Endothelial cell (in vitro differentiated cells): ENCODE measurements at regions not wholly inside any gene's neighbourhood (a gene's known extent, or its start where the extent isn't known, plus 50 kb on each side); places are given as distances from the start of the nearest gene placed in this dataset.

Experiments
- DNase-seq: peaks from one replicate; pipeline ENCODE4 v3.0.0; 2021; ENCODE audit warnings: low spot score
- H3K27ac Mint-ChIP-seq: one replicate; pipeline ENCODE4 v1.8.0; 2021; ENCODE audit warnings: mixed read lengths, inconsistent platforms; ENCODE audit not compliant: unreplicated experiment
- H3K27me3 Mint-ChIP-seq: one replicate; pipeline ENCODE4 v1.8.0; 2021; ENCODE audit warnings: mild to moderate bottlenecking, moderate library complexity, mixed read lengths, inconsistent platforms; ENCODE audit not compliant: unreplicated experiment
- H3K36me3 Mint-ChIP-seq: one replicate; pipeline ENCODE4 v1.8.0; 2021; ENCODE audit warnings: mild to moderate bottlenecking, low read depth, mixed read lengths, inconsistent platforms; ENCODE audit not compliant: unreplicated experiment
- H3K4me1 Mint-ChIP-seq: one replicate; pipeline ENCODE4 v1.8.0; 2021; ENCODE audit warnings: mild to moderate bottlenecking, mixed read lengths, inconsistent platforms; ENCODE audit not compliant: unreplicated experiment
- H3K4me3 Mint-ChIP-seq: one replicate; pipeline ENCODE4 v1.8.0; 2021; ENCODE audit warnings: mild to moderate bottlenecking, mixed read lengths, inconsistent platforms; ENCODE audit not compliant: unreplicated experiment
- H3K9me3 Mint-ChIP-seq: one replicate; pipeline ENCODE4 v1.8.0; 2021; ENCODE audit warnings: mixed read lengths, inconsistent platforms; ENCODE audit not compliant: unreplicated experiment
- TF ChIP-seq, protein P1 (sequence below): fragments of 200-600 bp; sonication (generic); IDR thresholded peaks from one replicate; pipeline ENCODE4 v1.5.0; 2021; ENCODE audit warnings: antibody characterized with exemption; ENCODE audit not compliant: unreplicated experiment

DNA sequence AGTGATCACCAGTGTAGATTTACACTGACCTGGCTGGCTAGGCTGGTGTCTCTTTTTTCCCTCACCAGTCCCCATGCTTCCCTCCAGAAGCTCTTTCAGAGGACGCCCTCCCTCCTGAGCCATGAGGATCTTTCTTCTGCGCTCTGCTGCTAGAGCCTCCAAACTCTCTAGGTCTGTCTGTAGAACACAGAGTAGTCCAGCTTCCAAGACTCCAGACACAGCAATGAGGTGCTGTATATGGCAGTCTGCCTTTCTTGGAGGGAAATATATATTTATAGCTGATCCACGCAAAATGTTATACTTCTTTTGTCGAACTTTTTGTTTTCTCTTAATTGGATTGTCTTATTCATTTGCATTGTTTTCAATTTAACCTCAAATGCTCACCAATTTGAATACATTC lies 1121.8 kb downstream of the ROBO2 start:
- no peak overlapping the region for H3K27ac Mint-ChIP-seq
- no peaks in the 10 kb centered on the region for H3K9me3 Mint-ChIP-seq
- H3K4me3 Mint-ChIP-seq = no peak overlapping the region
- H3K27me3 Mint-ChIP-seq = no peaks in the 10 kb centered on the region
- DNase-seq = no peak
- no peaks in the 10 kb centered on the region for H3K36me3 Mint-ChIP-seq
- TF ChIP-seq, protein P1, sequence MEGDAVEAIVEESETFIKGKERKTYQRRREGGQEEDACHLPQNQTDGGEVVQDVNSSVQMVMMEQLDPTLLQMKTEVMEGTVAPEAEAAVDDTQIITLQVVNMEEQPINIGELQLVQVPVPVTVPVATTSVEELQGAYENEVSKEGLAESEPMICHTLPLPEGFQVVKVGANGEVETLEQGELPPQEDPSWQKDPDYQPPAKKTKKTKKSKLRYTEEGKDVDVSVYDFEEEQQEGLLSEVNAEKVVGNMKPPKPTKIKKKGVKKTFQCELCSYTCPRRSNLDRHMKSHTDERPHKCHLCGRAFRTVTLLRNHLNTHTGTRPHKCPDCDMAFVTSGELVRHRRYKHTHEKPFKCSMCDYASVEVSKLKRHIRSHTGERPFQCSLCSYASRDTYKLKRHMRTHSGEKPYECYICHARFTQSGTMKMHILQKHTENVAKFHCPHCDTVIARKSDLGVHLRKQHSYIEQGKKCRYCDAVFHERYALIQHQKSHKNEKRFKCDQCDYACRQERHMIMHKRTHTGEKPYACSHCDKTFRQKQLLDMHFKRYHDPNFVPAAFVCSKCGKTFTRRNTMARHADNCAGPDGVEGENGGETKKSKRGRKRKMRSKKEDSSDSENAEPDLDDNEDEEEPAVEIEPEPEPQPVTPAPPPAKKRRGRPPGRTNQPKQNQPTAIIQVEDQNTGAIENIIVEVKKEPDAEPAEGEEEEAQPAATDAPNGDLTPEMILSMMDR = no peak
- no peaks in the 10 kb centered on the region for H3K4me1 Mint-ChIP-seq

DNA sequence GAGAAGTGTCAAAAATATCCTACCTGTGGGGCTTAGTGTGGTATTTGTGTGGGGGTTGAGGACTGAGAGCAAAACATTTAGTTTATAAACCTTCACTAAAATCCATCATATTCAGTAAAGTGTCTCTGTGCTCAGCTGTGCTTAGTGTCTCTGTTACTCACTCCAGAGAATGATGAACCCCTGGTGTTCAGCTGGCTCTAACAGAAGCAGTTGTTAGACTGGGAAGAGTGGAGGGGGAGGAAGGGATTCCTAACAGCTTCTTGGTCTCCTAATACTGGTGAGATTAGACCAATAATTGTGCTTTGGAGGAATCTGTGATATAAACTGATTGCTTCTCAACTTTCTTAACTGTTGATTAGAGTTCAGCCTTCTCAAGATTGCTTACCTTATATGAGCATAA lies 1123.5 kb downstream of the ROBO2 start:
- DNase-seq = no peak
- Mint-ChIP-seq H3K27me3 (no peaks in the 10 kb centered on the region), H3K9me3 (no peaks in the 10 kb centered on the region), H3K4me1 (no peaks in the 10 kb centered on the region), H3K4me3 (no peak overlapping the region), H3K27ac (no peak overlapping the region), H3K36me3 (no peaks in the 10 kb centered on the region)
- TF ChIP-seq, protein P1 = no peak

DNA sequence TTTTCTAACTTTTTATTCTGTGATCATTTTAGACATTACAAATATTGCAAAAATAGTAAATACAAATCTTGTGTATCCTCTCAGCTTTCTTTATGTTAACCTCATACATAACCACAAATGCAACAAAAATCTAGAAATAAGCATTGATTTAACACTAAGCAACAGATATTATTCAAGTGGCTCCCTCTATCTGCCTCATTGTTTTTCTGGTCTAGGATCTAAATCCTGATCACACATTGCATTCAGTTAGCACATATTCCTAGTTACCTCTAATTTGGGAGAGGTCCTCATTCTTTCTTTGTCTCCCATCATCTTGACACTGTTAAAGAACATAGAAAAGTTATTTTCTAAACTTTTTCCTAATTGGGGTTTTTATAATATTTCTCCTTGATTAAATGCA lies 1126.0 kb downstream of the ROBO2 start:
- H3K9me3 Mint-ChIP-seq = no peaks in the 10 kb centered on the region
- no peak overlapping the region for H3K27ac Mint-ChIP-seq
- no peak for DNase-seq
- H3K4me3 Mint-ChIP-seq = no peak overlapping the region
- H3K36me3 Mint-ChIP-seq = no peaks in the 10 kb centered on the region
- H3K4me1 Mint-ChIP-seq = no peaks in the 10 kb centered on the region
- H3K27me3 Mint-ChIP-seq = no peaks in the 10 kb centered on the region
- TF ChIP-seq, protein P1 = no peak

DNA sequence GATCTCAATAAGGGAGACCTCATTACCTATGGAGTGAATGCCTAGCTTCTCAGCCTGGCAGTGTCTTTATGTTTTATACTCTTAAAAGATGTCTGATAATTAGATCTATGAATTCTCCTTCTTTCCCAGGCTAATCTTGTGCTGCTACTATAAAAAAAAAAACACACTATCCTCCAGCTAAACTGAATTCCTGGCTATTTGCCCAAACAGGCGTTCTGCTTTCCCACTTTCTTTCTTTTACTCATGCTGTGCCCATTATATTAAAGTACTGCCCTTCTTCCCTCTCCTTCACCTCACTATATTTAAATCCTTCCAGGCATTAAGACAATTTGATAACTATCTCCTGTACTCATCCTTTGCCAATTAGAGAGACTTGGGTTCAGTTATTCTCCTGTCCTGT lies 1134.9 kb downstream of the ROBO2 start:
- Mint-ChIP-seq H3K9me3 (no peaks in the 10 kb centered on the region), H3K36me3 (no peaks in the 10 kb centered on the region), H3K4me1 (no peaks in the 10 kb centered on the region), H3K27me3 (no peaks in the 10 kb centered on the region), H3K4me3 (no peak overlapping the region), H3K27ac (no peak overlapping the region)
- DNase-seq = no peak
- TF ChIP-seq, protein P1 = no peak

DNA sequence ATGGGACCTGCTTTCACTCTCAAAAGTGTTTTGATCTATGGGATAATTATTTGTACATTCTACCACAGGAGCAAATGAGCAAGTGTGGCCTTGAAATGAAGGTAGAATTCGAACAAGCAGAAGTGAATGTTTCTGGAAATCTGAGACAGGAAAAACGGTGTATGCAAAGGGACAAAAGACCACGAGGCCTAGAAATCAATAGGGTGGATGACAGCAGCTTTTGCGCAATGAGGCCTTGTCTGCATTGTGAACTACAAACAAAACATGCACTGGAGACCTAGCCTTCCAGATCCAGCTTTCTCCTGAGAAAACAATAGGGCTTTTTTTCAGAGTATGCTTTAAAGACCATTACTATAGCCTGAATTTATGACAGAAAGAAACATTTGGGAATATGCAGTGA lies 1137.0 kb downstream of the ROBO2 start:
- Mint-ChIP-seq H3K9me3 (no peaks in the 10 kb centered on the region), H3K4me1 (no peaks in the 10 kb centered on the region), H3K4me3 (no peak overlapping the region)

More for the DNA sequence above, 1137.0 kb downstream of the ROBO2 start:
- DNase-seq = no peak
- TF ChIP-seq, protein P1 = no peak
- Mint-ChIP-seq H3K27ac (no peak overlapping the region), H3K27me3 (no peaks in the 10 kb centered on the region), H3K36me3 (no peaks in the 10 kb centered on the region)
